WTC11 (cell line): ENCODE measurements at regions not wholly inside any gene's neighbourhood (a gene's known extent, or its start where the extent isn't known, plus 50 kb on each side); places are given as distances from the start of the nearest gene placed in this dataset.

Experiments
- ATAC-seq: fragments of 200-7000 bp; cut with Tn5 transposase; 2 replicates; pipeline ENCODE4 v1.10.0; 2021; ENCODE audit warnings: mild to moderate bottlenecking, moderate library complexity
- CTCF ChIA-PET: fragments of 300-600 bp; sonication (Branson Sonifier 250); formaldehyde crosslinking; loops from one replicate; lab custom pipeline; 2021; ENCODE audit warnings: antibody characterized with exemption; lab: Charles Lee
- POLR2A ChIA-PET: fragments of 350-600 bp; sonication (Branson Sonifier 250); formaldehyde crosslinking; loops from one replicate; lab custom pipeline; 2021; ENCODE audit warnings: antibody characterized with exemption; lab: Charles Lee
- DNase-seq: peaks from one replicate; pipeline ENCODE4 v3.0.0; 2021; ENCODE audit warnings: low spot score
- H3K27ac Mint-ChIP-seq: 2 replicates; pipeline ENCODE4 v1.8.0; 2021; ENCODE audit warnings: mixed read lengths
- H3K27me3 Mint-ChIP-seq: 2 replicates; pipeline ENCODE4 v1.8.0; 2021; ENCODE audit warnings: low read depth, mild to moderate bottlenecking, moderate library complexity, mixed read lengths
- H3K36me3 Mint-ChIP-seq: 2 replicates; pipeline ENCODE4 v1.8.0; 2021; ENCODE audit warnings: mixed read lengths
- H3K4me1 Mint-ChIP-seq: 2 replicates; pipeline ENCODE4 v1.8.0; 2022; ENCODE audit warnings: mixed read lengths
- H3K4me3 Mint-ChIP-seq: 2 replicates; pipeline ENCODE4 v1.8.0; 2021; ENCODE audit warnings: mild to moderate bottlenecking, moderate library complexity, mixed read lengths
- H3K9me3 Mint-ChIP-seq: 2 replicates; pipeline ENCODE4 v1.8.0; 2021; ENCODE audit warnings: mixed read lengths
- AR ChIP-seq: fragments of 250-450 bp; sonication (Bioruptor Pico); IDR thresholded peaks from 2 replicates; pipeline ENCODE4 v1.9.0; 2021; ENCODE audit warnings: mild to moderate bottlenecking
- ATF2 ChIP-seq: sonication (generic); formaldehyde crosslinking; IDR thresholded peaks from 2 replicates; pipeline ENCODE4 v1.8.1; 2022; ENCODE audit warnings: low read depth, missing genetic modification reagents, borderline replicate concordance
- ERG ChIP-seq: fragments of 250-450 bp; sonication (Bioruptor Pico); IDR thresholded peaks from 2 replicates; pipeline ENCODE4 v1.8.0; 2021; ENCODE audit warnings: mild to moderate bottlenecking
- FOXK1 ChIP-seq: sonication (generic); formaldehyde crosslinking; IDR thresholded peaks from 2 replicates; pipeline ENCODE4 v1.8.0; 2022; ENCODE audit warnings: mild to moderate bottlenecking, moderate library complexity, missing genetic modification reagents
- GRHL2 ChIP-seq: fragments of 250-450 bp; sonication (Bioruptor Pico); IDR thresholded peaks from 2 replicates; pipeline ENCODE4 v1.8.0; 2022; ENCODE audit warnings: mild to moderate bottlenecking, moderate library complexity; ENCODE audit not compliant: insufficient replicate concordance, severe bottlenecking
- HMGA2 ChIP-seq: fragments of 250-450 bp; sonication (Bioruptor Pico); IDR thresholded peaks from 2 replicates; pipeline ENCODE4 v1.4.0; 2021; ENCODE audit warnings: mild to moderate bottlenecking, moderate library complexity
- IRF1 ChIP-seq: sonication (generic); formaldehyde crosslinking; IDR thresholded peaks from 2 replicates; pipeline ENCODE4 v1.8.0; 2023; ENCODE audit warnings: missing genetic modification reagents
- JAZF1 ChIP-seq: fragments of 250-450 bp; sonication (Bioruptor Pico); IDR thresholded peaks from 2 replicates; pipeline ENCODE4 v1.9.0; 2021; ENCODE audit warnings: moderate library complexity, mild to moderate bottlenecking, inconsistent platforms
- MYBL2 ChIP-seq: sonication (generic); formaldehyde crosslinking; IDR thresholded peaks from 2 replicates; pipeline ENCODE4 v1.8.1; 2023; ENCODE audit warnings: mild to moderate bottlenecking, moderate library complexity, missing genetic modification reagents
- RELA ChIP-seq: sonication (generic); formaldehyde crosslinking; IDR thresholded peaks from 2 replicates; pipeline ENCODE4 v1.8.1; 2022; ENCODE audit warnings: missing genetic modification reagents, mild to moderate bottlenecking, borderline replicate concordance
- RORB ChIP-seq: fragments of 250-450 bp; sonication (Bioruptor Pico); IDR thresholded peaks from 2 replicates; pipeline ENCODE4 v1.9.0; 2021; ENCODE audit warnings: mild to moderate bottlenecking
- SOX15 ChIP-seq: fragments of 250-450 bp; sonication (Bioruptor Pico); IDR thresholded peaks from 2 replicates; pipeline ENCODE4 v1.9.0; 2021; ENCODE audit warnings: mild to moderate bottlenecking
- SP1 ChIP-seq: sonication (generic); formaldehyde crosslinking; conservative IDR thresholded peaks from 2 replicates; pipeline ENCODE4 v1.8.1; 2022; ENCODE audit warnings: missing genetic modification reagents
- TEAD1 ChIP-seq: sonication (generic); formaldehyde crosslinking; IDR thresholded peaks from 2 replicates; pipeline ENCODE4 v1.8.0; 2022; ENCODE audit warnings: mild to moderate bottlenecking, missing genetic modification reagents
- TEAD4 ChIP-seq: sonication (generic); formaldehyde crosslinking; IDR thresholded peaks from 2 replicates; pipeline ENCODE4 v1.8.0; 2022; ENCODE audit warnings: mild to moderate bottlenecking, missing genetic modification reagents
- TP53 ChIP-seq: sonication (generic); formaldehyde crosslinking; IDR thresholded peaks from 2 replicates; pipeline ENCODE4 v1.8.1; 2023; ENCODE audit warnings: mild to moderate bottlenecking, missing genetic modification reagents
- ZBTB43 ChIP-seq: sonication (generic); formaldehyde crosslinking; IDR thresholded peaks from 2 replicates; pipeline ENCODE4 v1.8.1; 2023; ENCODE audit warnings: mild to moderate bottlenecking, missing genetic modification reagents
- ZMAT4 ChIP-seq: fragments of 250-450 bp; sonication (Bioruptor Pico); IDR thresholded peaks from 2 replicates; pipeline ENCODE4 v1.9.0; 2021; ENCODE audit warnings: mild to moderate bottlenecking
- ZNF219 ChIP-seq: sonication (generic); formaldehyde crosslinking; IDR thresholded peaks from 2 replicates; pipeline ENCODE4 v1.8.0; 2023; ENCODE audit warnings: missing genetic modification reagents, mild to moderate bottlenecking, borderline replicate concordance
- ZNF263 ChIP-seq: sonication (generic); formaldehyde crosslinking; IDR thresholded peaks from 2 replicates; pipeline ENCODE4 v1.8.1; 2022; ENCODE audit warnings: low read depth, mild to moderate bottlenecking, moderate library complexity, missing genetic modification reagents
- ZNF317 ChIP-seq: sonication (generic); formaldehyde crosslinking; IDR thresholded peaks from 2 replicates; pipeline ENCODE4 v1.8.1; 2023; ENCODE audit warnings: low read depth, mild to moderate bottlenecking, moderate library complexity, missing genetic modification reagents, borderline replicate concordance
- ZNF423 ChIP-seq: fragments of 250-450 bp; sonication (Bioruptor Pico); IDR thresholded peaks from 2 replicates; pipeline ENCODE4 v2.1.2; 2022; ENCODE audit warnings: mild to moderate bottlenecking, moderate library complexity
- ZNF671 ChIP-seq: fragments of 250-450 bp; sonication (Bioruptor Pico); IDR thresholded peaks from 2 replicates; pipeline ENCODE4 v1.8.0; 2021; ENCODE audit warnings: mild to moderate bottlenecking

- TF ChIP-seq ZNF423 (CRISPR knock-in tag) (0 out of 2 replicates have a peak, but pooled peaks have one; percentile 17), ZNF219 (no peak), SOX15 (CRISPR knock-in tag) (no peak), TEAD4 (no peak), AR (CRISPR knock-in tag) (no peak), ERG (CRISPR knock-in tag) (no peak), ATF2 (CRISPR knock-in tag) (no peak), ZNF671 (CRISPR knock-in tag) (no peak), JAZF1 (CRISPR knock-in tag) (no peak), ZBTB43 (CRISPR knock-in tag) (no peak), MYBL2 (no peak), IRF1 (no peak), FOXK1 (CRISPR knock-in tag) (no peak), RELA (CRISPR knock-in tag) (no peak), GRHL2 (CRISPR knock-in tag) (no peak), SP1 (CRISPR knock-in tag) (0 out of 2 replicates have a peak, but pooled peaks have one; percentile 23), TP53 (CRISPR knock-in tag) (no peak), HMGA2 (CRISPR knock-in tag) (no peak), TEAD1 (CRISPR knock-in tag) (no peak), ZNF317 (peak; percentile 79; the same call in 1 of the 2 replicates), RORB (CRISPR knock-in tag) (no peak), ZMAT4 (CRISPR knock-in tag) (no peak), ZNF263 (CRISPR knock-in tag) (no peak)
- ATAC-seq (no peak), DNase-seq (no peak)
- H3K4me3 Mint-ChIP-seq: no peak overlapping the region
- peaks cover 21% of the 10 kb centered on the region for H3K9me3 Mint-ChIP-seq
- H3K4me1 Mint-ChIP-seq: peaks cover 56% of the 10 kb centered on the region
- H3K27me3 Mint-ChIP-seq: no peaks in the 10 kb centered on the region
- POLR2A ChIA-PET: interaction anchor here (0.7 kb wide), 1 partner anchor 174 kb away, joined by 3 read pairs; no protein-coding TSS in a partner anchor
- H3K27ac Mint-ChIP-seq: no peak overlapping the region
- peaks cover 14% of the 10 kb centered on the region; the same call in 1 of the 2 replicates for H3K36me3 Mint-ChIP-seq
- CTCF ChIA-PET: interaction anchor here (0.7 kb wide), 1 partner anchor 955 kb away, joined by 3 read pairs; the partner anchor contains the start of gene VAPA
Observed at GRCh38 chr18:8958660-8959059, 143.8 kb upstream of the NDUFV2 start.
